ENCODE measurements at regions not wholly inside any gene's neighbourhood (a gene's known extent, or its start where the extent isn't known, plus 50 kb on each side); places are given as distances from the start of the nearest gene placed in this dataset.
"Not testable (repeated sequence)": the region's sequence is repeated elsewhere in the genome, so short reads cannot be mapped to it uniquely, and the experiment has no call there.

DNA sequence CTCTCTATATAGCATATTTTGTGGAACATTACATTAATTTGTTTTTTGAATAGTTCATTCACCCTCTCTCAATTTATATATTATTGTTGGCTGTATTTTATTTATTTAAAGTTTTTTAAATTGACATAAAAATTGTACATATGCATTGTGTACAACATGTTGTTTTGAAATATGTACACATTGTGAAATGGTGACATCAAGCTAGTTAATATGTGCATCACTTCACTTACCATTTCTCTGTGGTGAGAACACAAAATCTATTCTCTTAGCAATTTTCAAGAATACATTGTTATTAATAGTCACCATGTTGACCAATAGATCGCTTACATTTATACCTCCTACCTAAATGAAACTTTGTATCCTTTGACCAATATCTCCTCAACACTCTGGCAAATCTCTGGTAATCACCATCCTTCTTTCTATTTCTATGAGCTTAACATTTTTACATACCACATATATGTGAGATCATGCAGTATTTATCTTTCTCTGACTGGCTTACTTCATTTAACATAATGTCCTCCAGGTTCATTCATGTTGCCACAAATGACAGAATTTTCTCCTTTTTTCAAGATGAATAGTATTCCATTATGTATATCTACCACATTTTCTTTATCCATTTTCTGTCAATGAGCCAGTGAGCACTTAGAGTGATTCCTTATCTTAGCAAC is 180.9 kb upstream of the DEPDC1 start:
- DNase-seq = no peak

- DNase-seq = no peak
Measured at GRCh38 chr1:68696221-68696620, 199.3 kb upstream of the DEPDC1 start.

DNA sequence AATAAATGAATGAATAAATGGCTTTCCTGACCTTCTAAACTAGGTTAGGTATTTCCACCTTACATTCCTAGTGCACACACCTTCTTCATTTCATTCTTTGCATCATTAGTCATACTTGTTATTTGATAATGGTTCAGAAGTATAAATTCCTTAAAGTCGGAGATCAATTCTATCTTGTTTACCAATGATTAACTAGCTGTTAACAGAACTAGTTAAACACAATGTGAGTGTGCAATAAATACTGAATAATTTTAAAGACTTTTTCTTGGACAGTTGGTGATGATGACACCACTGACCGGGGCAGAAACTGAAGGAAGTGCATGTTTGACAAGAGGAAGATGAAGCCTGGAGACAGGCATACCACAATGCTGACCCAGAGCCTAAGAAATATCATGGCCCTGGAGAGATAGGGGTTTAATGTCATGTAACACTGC is 207.1 kb upstream of the DEPDC1 start:
- DNase-seq = no peak

DNA sequence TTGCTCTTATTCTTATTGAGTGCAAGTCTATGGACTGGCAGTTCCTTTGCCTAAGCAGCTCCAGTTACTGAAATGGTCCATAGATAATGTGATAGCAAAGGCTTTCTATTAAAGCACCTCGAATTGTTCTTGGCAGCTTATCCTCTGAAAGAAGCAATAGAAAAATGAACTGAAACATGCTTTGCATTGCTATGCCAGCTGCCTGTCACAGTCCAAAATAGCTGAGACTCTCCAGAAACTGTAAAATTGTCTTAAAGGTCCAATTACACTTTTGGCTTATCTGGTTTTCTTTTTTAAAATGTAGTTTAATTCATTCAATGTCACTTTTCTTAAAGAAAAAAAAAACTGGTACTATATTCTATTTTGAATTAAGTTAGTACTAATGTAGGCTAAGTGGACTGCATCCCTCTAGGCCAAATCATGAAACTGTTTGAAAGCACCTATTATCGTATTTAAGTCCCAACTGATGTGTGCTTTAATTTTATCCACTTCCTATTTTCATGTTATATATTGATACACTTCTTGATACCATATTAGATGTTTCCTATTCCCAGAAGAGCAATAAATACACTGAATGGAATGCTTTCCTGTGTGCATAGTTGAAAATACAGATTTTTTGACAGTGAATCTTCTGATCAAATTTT is 208.0 kb upstream of the DEPDC1 start:
- DNase-seq = no peak

DNA sequence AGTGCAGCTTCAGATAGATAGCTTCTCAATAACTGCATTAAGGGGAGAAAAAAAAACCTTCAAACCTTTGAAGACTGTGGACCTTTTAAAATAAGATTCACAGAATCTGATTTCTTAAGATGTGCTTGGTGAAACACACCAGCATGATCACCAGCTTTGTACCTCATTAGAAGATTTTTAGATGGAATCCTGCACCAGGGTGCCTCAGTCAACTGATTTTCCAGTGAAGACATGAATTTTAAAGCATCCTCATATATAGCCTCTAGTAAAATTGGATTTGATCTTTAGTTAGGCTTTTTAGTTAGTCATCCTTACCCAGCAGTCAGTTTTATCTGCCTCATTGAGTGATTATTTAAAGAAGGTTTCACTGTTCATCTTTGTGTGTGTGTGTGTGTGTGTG is 208.6 kb upstream of the DEPDC1 start:
- no peak for DNase-seq

- DNase-seq = no peak
Measured at GRCh38 chr1:68706639-68707317, 209.9 kb upstream of the DEPDC1 start.

GRCh38 chr1:68717330-68717729 is 220.4 kb upstream of the DEPDC1 start:
- no peak for DNase-seq

GRCh38 chr1:68720476-68720875 is 223.6 kb upstream of the DEPDC1 start:
- no peak for DNase-seq

GRCh38 chr1:68723791-68724190 is 226.9 kb upstream of the DEPDC1 start:
- DNase-seq = no peak

DNA sequence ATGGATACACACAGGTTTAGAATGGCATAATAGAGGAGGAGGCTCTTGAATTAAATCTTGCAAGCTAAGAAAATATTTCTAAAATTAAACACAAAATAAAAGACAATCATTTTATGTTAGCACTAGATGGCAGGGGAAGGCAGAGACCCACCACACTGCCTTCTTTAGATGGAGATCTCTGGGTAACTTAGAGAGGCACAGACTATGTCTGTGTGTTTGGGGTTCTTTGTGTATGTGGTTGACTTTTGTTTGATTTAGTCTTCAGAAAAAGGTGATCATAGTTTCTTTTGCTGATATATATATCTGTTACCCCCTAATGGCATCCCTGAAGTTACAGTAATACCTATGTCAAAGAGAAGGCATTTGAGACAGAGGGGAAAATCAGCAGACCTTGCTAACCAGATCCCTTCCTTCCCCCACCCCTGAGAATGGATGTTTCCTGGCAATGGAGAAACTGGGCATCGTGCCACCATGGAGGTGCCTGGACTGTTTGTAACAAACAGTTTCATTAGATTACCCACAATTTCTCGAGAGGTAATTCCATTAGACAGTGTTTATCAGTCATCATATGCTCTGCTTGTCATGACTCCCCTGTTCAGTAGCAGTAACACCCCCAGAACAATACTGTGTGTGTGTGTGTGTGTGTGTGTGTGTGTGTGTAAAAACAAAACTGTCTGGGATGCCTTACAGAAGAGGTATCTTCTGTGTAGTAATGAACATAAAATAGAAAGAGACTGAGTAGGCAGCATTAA is 228.3 kb upstream of the DEPDC1 start:
- DNase-seq = no peak

GRCh38 chr1:68739486-68739885 is 242.6 kb upstream of the DEPDC1 start:
- not testable (repeated sequence) for DNase-seq

DNA sequence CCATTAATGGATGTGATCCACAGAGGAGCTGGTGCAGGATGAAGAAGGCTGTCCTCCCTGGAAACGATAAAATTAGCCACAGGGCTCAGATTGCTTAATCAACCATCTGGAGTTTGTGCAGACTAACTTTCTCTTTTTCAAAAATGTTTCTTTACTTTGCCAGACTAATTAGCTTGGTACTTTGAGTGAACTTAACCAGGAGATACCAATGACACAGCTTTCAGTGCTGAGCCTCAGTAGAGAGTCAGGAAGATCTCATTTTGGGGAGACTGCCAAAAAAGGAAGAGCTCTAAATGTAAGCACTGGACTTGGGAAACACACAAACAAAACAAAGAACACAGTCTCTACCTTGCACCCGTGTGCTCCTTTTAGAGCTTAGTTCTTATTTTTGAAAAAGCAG is 248.1 kb upstream of the DEPDC1 start:
- DNase-seq = no peak

- DNase-seq = no peak
Measured at GRCh38 chr1:68745451-68745850, 248.6 kb upstream of the DEPDC1 start.

GRCh38 chr1:68746378-68746777 is 249.5 kb upstream of the DEPDC1 start:
- DNase-seq = no peak

- DNase-seq = no peak
Measured at GRCh38 chr1:68751723-68752122, 254.8 kb upstream of the DEPDC1 start.

DNA sequence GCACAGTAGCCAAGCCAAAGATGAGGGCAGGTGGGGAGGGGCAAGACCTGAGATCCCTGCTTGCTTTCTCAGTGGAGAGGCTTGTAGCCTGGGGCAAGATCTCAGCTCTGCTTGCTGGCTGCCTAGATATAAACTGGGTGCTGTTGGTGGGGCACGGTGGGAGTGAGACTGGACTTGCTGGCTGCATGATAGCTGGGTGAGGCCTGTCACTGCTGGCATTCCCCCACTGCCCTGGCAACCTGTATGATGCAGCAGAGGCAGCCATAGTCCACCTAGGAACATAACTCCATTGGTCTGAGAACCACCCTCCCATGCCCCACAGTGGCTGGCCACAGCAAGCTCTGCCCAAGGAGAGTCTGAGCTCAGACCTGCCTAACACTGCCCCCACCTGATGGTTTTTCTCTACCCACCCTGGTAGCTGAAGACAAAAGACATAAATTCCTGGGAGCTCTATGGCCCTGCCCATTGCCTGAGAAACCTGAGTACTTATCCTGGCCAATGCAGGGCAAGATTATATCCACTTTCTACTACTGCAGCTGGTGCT is 261.9 kb upstream of the DEPDC1 start:
- DNase-seq = no peak

GRCh38 chr1:68767941-68768340 is 271.1 kb upstream of the DEPDC1 start:
- no peak for DNase-seq

- DNase-seq = no peak
Measured at GRCh38 chr1:68770817-68771216, 273.9 kb upstream of the DEPDC1 start.

DNA sequence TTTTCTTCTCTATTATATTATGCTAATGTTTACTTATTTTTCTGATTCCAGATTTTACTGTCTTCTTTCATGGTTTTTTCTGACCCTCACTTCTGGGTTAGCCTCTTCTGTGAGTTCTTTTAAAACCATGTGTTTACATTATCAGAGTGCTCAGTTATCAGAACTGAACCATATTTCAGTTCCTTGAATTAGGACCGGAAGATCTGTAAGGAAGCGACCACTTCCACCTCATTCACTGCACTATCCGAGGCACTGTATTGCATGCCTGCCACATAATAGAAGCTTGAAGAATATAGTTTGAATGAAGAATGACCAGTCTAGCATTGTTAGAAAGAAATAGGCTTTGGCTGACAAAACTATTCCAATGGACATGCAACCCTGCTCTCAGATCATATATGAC is 281.0 kb upstream of the DEPDC1 start:
- DNase-seq = no peak

- DNase-seq = not testable (repeated sequence)
Measured at GRCh38 chr1:68779841-68780240, 283.0 kb upstream of the DEPDC1 start.

GRCh38 chr1:68780919-68781318 is 284.0 kb upstream of the DEPDC1 start:
- no peak for DNase-seq

DNA sequence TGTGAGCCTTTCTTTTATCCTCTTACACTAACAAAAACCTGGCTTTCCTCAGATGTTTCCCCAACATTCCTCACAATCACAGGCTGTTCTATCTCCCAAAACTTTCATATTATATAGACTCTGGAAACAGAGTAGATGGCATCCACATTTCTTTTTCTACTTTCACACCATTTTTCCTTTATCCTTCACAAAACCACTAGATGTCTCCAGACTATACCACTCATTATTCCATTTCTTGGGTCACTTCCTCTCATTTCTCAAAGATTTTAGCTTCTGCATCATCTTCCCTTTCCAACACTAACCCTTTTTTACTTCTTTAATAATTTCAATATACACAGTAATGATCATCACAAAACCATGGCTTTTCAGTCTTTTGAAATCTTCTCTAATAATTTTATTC is 286.0 kb upstream of the DEPDC1 start:
- no peak for DNase-seq

DNA sequence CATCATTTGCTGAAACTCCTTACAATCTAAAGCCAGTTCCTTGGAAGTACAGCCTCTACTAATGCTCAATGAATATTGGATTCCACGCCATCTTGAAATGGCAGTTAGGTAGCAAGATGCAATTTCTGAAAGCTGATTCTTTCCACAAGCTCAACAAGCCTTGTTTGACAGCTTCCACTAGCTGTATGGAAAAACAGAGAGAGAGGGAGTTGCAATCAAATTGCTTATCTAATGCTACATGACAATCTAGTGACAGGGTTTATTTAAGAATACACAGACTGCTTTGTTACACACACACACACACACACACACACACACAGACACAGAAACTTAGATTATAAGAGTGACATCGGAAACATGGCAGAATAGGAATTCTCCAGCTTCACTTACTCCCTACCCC is 288.4 kb upstream of the DEPDC1 start:
- DNase-seq = no peak
